Hippocampal formation (tissue), 2 donors: ENCODE measurements at regions not wholly inside any gene's neighbourhood (a gene's known extent, or its start where the extent isn't known, plus 50 kb on each side); places are given as distances from the start of the nearest gene placed in this dataset.

Experiments
- DNase-seq, 2 donors: peaks; one replicate each; lab custom pipeline; 2025; lab: John Stamatoyannopoulos, UW

DNA sequence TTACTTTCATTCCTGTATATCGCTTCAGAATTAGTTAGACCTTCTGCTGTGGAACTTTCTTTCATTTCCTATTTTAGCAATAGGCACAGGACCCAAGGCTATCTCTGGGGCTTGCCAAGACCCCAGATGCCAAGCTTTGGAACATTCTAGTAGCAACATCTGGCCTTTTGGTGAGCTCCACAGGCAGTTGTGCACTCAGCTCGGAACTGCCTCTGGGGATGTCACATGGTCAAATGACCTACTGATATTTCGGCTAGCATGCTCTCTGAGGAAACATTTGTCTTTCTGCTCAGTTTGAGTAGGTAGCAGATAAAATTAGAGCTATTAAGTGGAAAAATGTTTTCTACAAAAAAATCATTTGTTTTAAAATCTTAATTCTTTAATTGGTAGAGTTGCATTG is 76.6 kb upstream of the ITGA4 start:
- DNase-seq, result no peak

DNA sequence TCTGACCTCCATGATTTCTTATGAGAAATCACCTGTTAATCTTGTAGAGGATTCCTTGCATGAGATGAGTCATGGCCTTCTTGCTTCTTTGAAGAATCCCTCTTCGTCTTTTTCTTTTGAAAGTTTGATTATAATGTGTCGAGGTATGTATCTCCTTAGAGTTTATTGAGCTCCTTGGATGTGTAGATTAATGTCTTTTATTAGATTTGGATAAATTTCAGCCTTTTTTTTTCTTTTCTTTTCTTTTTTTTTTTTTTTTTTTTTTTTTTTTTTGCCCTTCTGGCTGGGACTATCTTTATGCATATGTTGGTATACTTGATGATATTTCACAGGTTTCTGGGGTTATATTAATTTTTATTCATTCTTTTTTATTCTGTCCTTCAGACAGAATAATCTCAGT is 72.3 kb upstream of the ITGA4 start:
- DNase-seq, result no peak

DNA sequence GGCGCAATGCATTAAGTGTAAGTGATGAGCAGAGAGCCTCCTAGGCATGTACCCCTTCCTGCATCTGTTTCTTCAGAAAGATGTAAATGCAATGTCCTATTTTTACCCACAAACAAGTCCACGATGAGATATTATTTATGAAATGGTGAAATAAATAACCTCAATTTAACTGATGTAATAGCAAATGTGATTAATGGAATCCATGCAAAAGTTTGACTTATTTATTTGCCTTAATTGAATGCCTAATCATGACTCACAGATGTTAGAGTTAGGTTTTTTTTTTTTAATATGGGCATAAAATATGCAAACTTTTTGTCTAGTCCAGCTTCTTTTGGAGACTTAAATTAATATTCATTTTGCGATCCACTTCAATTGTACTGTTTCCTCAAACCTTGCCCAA is 67.7 kb upstream of the ITGA4 start:
- DNase-seq, result no peak

DNA sequence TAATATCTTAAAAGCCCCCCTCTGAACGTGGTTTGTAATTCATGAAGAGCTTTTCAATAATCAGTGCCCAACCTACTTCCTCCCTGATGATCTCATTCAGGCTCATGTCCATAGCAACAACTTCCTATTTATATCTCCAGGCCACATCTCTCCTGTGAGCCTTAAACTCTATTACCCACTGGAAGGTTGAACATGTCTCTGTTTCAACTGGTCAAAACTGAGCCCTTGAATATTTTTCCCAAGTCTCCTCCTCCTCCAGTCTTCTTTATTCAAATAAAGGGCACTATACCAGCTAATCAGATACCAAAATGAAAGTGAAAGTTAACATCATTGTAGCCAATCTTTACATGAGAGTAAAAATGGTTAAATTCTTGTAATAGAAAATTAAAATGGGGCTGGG is 63.7 kb upstream of the ITGA4 start:
- no peak for DNase-seq

DNA sequence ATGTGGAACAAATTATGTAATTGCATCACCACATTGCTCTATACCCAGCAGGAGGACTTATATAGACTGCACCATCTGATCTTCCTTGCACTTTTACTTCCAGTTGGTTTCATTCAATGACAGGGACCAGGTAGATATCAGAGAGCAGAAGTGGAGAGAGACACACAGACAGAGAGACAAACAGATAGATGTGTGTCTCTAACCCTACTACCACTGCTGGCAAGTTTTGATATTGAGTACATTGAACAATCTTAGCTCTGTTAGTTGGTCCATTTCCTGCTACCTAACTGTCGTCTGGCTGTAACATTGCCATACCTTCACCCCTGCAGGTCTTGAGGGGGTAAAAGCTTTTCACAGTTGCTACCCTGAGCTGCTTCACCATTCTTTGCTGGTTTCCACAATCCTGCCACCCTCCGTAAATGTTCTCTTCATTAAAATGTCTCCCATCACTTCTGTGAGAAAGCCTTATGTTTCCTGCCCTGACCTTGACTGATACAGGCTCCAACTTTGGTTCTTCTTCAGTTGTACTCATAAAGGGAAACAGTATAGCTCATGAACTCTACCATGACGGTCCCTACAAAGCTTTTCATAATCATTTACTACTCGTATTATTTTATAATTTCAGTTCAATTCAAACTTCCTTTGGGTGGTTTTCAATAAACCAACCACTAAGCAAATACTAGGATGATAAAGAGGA is 62.3 kb upstream of the ITGA4 start:
- no peak for DNase-seq

DNA sequence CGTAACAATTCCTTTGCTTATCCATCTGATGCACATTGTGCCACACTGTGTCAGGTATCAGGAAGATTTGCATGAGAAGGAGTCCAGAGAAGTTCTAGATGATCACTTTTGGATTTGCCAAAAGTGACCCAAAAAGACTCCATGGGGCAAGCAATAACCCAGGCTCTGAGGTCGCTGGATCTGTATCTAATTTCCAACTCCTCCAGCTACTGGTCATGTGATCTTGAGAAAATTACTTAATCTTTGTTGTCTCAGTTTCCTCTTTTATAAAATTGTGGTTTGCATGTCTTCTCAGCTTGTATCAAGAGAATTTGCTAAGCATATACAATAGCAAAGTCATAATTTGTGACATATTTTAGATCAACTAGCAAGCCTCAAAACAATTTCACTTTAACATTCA is 61.3 kb upstream of the ITGA4 start:
- DNase-seq, result no peak

DNA sequence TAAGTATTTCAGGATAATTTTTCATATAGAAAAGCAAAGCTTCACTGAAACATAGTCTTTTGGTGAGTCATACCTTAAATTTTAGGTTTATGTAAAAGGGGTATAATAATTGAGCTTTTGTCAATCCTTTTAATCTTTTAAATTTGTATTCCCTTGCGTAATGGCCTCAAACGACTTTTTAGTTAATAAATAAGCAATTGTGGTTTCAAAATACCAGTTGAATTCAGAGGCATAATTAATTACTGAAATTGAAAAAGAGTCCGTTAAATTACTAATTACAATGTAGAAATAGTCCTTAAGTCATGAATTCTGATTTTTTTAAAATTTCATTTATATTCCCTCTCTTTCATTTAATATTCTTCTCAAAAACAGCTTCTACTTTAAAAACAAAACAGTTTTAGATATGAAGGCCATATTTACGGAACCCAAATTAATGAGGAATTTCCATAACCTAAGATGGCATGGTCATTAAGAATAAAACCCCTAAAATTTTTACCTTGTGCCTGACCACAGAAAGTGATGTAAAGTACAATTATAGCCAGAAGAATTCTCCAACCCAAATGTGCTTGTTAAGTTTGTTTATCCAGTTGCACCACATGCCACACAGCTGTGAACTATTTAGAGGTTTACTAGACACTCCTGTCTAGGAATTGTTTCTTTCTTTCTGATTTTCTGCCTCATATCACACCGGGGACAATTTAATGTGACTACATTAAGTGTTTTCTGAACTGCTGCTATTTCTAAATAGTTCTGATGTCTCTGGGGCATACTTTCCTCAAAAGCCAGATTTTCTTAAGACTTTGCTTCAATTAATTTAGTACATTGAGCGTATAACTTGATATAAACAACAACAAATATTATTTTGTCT is 60.7 kb upstream of the ITGA4 start:
- DNase-seq, result no peak

DNA sequence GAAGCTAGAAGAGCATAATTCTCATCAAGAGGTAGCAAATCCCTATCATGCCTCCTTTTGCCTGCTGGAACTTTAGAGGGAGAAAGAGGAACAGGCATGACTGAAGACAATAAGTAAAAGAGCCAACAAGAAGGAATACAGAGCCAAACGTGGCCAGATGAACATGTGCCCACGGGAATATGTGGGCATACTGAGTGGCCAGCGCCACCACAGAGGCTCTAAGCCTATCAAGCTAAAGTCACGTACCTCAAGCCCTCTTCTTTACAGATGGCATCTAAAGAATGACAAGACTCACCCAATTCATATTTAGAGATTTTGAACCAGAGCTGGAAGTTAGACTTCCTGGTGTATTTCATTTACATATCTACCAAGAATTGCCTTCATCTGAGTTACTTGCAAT is 59.9 kb upstream of the ITGA4 start:
- no peak for DNase-seq

DNA sequence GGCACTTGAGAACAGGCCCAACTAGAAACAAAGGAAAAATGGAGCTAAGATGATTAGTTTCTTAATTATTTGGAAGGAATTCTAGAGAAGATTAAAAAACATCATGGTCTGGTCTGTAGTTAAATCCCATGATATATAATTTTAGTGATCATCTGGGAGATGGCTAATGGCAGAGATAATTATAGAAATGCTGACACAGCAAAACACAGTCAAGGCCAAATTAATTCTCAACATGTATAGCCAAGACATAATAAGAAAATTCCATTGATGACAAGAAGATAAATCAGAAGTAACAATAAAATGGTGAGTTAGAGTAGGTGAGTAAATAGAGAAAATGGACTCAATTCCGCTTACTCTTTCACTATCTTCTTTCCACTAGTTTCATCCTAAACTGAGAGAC is 59.2 kb upstream of the ITGA4 start:
- no peak for DNase-seq

DNA sequence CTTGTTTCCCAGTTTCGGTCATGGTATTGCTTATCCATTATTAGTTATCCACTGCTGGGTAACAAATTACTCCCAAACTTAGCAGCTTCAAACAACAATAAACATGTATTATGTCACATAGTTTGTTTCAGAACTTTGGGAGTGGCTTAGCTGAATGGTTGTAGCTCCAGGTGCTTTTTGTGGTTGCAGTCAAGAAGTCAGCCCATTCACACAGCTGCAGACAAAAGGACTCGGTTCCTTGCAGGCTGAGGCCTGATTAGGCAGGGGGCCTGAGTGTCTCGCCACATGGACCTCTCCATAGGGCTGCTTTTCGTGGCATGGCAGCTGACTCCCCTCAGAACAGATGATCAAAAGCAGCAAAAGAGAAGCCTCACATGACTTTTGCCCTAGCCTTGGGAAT is 58.2 kb upstream of the ITGA4 start:
- DNase-seq, result no peak

DNA sequence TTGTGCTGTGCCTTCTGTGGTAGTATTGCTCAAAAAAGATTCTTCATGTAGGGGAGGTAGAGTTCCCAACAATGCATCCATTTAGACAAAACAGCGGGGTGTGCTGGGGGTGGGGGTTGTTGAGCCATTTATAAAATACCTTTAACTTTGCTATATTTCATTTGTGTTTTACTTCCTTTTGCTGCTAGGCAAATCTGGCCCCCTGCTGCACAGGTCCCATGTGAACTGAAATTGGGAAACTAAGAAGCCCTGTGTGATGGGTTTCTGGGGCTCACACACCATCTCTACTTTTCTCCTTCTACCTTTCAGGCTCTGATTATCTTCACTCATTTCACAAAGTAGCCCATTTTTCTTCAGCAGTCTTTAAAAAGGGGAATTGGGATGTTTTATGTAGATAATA is 52.7 kb upstream of the ITGA4 start:
- no peak for DNase-seq

DNA sequence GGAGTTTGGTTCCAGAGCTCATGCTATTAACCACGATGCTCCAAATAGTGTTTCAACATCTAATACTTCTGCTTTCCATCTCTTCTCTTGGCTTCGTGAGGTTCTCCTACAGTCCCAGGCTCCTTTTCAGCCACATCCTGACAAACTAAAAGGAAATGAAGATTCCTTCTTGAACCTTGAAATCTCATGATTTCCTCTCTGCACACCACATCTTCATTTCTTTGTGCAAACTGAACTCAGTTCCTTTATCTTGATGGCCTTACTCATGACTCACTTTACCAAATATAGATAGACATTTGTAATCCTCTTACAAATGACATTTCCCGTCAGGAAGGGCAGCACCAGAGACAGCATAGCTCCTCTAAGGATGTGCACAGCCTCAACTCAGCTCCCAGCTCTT is 50.0 kb upstream of the ITGA4 start:
- no peak for DNase-seq
